ENCODE measurements at regions not wholly inside any gene's neighbourhood (a gene's known extent, or its start where the extent isn't known, plus 50 kb on each side); places are given as distances from the start of the nearest gene placed in this dataset.

GRCh38 chr12:33942172-33942571 lies 80.1 kb upstream of the ALG10 start:
- TF ChIP-seq CTCF (IDR thresholded peaks at IDR 0.05) = peak in 2 of 4 donors; percentile 26 to 28
- TF ChIP-seq POLR2A (IDR thresholded peaks at IDR 0.05) = no peak
